Panc1 (cell line): ENCODE measurements at regions not wholly inside any gene's neighbourhood (a gene's known extent, or its start where the extent isn't known, plus 50 kb on each side); places are given as distances from the start of the nearest gene placed in this dataset.

Experiments used
- ATAC-seq: fragments of 200-7000 bp; cut with Tn5 transposase; 2 replicates; pipeline ENCODE4 v1.9.1; 2020; ENCODE audit warnings: mild to moderate bottlenecking, moderate library complexity
- BruUV-seq: library from RNA; stranded (reverse); fragments of 400-500 nt; replicated peaks from 2 replicates; lab custom pipeline; 2021; lab: Mats Ljungman, UMichigan
- CTCF ChIA-PET: fragments of 300-600 bp; sonication (Branson Sonifier 250); formaldehyde crosslinking; loops from one replicate; lab custom pipeline; 2022; ENCODE audit warnings: antibody characterized with exemption; lab: Charles Lee
- POLR2A ChIA-PET: fragments of 300-600 bp; sonication (Branson Sonifier 250); formaldehyde crosslinking; loops from one replicate; lab custom pipeline; 2022; ENCODE audit warnings: antibody characterized with exemption; lab: Charles Lee
- DNase-seq: peaks from one replicate; pipeline ENCODE4 v3.0.0-alpha.2; 2010; ENCODE audit warnings: low read depth, low spot score
- H3K27ac ChIP-seq: 2 replicates; pipeline ENCODE4 v1.5.1; 2011; ENCODE audit warnings: mild to moderate bottlenecking, low read length, inconsistent platforms
- H3K27me3 ChIP-seq: fragments of 200-500 bp; sonication (Bioruptor generic); 2 replicates; pipeline ENCODE4 v1.6.0; 2014; ENCODE audit warnings: low read length, inconsistent platforms; ENCODE audit not compliant: control insufficient read depth, insufficient read depth
- H3K36me3 ChIP-seq: fragments of 200-500 bp; sonication (Bioruptor generic); 2 replicates; pipeline ENCODE4 v1.5.1; 2014; ENCODE audit warnings: inconsistent platforms, mild to moderate bottlenecking, low read length, moderate library complexity; ENCODE audit not compliant: control insufficient read depth, insufficient read depth
- H3K4me1 ChIP-seq: 2 replicates; pipeline ENCODE4 v1.5.1; 2011; ENCODE audit warnings: inconsistent platforms, mild to moderate bottlenecking, low read length, moderate library complexity; ENCODE audit not compliant: control insufficient read depth, insufficient read depth
- H3K4me3 ChIP-seq, 2 experiments: 2 replicates each; pipeline ENCODE4 v1.5.1; 2011 to 2012; ENCODE audit warnings: low read depth in 2 of 2, low read length in 2 of 2, mild to moderate bottlenecking in 2 of 2, inconsistent platforms in 1 of 2, moderate library complexity in 1 of 2
- H3K9me3 ChIP-seq: fragments of 200-500 bp; sonication (Bioruptor generic); 2 replicates; pipeline ENCODE4 v1.5.1; 2014; ENCODE audit warnings: low read depth, mild to moderate bottlenecking, inconsistent platforms, low read length, moderate library complexity; ENCODE audit not compliant: control insufficient read depth, insufficient read depth
- POLR2AphosphoS5 ChIP-seq: IDR thresholded peaks from 2 replicates; pipeline ENCODE4 v1.6.1; 2012; ENCODE audit warnings: mild to moderate bottlenecking, low read depth, low read length, moderate library complexity
- REST ChIP-seq, 2 experiments: IDR thresholded peaks; 2 replicates each; pipeline ENCODE4 v1.6.1; 2011 to 2012; ENCODE audit warnings: low read depth in 2 of 2, control low read depth in 1 of 2, low read length in 1 of 2, mild to moderate bottlenecking in 1 of 2, moderate library complexity in 1 of 2; ENCODE audit not compliant: insufficient read depth in 1 of 2
- SIN3A ChIP-seq: IDR thresholded peaks from 2 replicates; pipeline ENCODE4 v1.6.1; 2012; ENCODE audit warnings: low read depth, mild to moderate bottlenecking, low read length, moderate library complexity, borderline replicate concordance; ENCODE audit not compliant: insufficient read depth
- TCF7L2 ChIP-seq: IDR thresholded peaks from 2 replicates; pipeline ENCODE4 v1.6.1; 2011; ENCODE audit warnings: mild to moderate bottlenecking, low read depth, low read length, inconsistent platforms
- in situ Hi-C: cut with HindIII; loops from 2 replicates; pipeline ENCODE4 v1.10.0; 2016; ENCODE audit warnings: low sequenced_read_pairs, low pct_unique_long_range_greater_than_20kb
- intact Hi-C: fragments of 100-400 bp; cut with micrococcal nuclease; formaldehyde crosslinking; loops from one replicate; pipeline ENCODE4 v1.10.0; 2022; ENCODE audit not compliant: unreplicated experiment
- TF ChIP-seq, protein P1 (sequence below): fragments of 450-650 bp; IDR thresholded peaks from 2 replicates; pipeline ENCODE4 v1.5.1; 2017; ENCODE audit warnings: mild to moderate bottlenecking

DNA sequence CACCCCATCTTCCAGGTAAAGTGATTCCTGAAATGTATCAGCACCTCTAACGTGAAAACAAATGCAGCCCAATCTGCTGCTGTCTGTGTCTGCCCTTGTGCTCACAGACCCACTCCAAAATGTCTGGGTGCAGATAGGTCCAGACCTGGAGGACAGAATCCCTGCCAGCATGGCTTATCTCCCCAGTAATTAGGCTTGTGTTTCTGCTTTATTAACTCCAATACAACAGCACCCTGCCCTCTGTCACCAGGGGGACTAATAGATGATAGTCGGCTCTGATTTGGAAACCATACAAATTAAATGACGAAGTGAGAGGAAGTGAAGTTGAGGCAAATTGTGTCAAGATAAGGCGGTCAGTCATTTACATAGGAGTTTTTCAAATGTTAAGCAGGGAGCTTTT is 608.3 kb upstream of the SALL1 start:
- POLR2A ChIA-PET: no interaction called here
- Histone ChIP-seq H3K9me3 (no peaks in the 10 kb centered on the region), H3K4me1 (no peaks in the 10 kb centered on the region), H3K27ac (no peak overlapping the region), H3K27me3 (no peaks in the 10 kb centered on the region), H3K36me3 (no peaks in the 10 kb centered on the region), H3K4me3 (no peak overlapping the region)
- in situ Hi-C loops (no loop called here), intact Hi-C loops (no loop called here)
- no peak for DNase-seq
- no TSS peak for BruUV-seq
- CTCF ChIA-PET: no interaction called here
- no peak for ATAC-seq
- no peak for TF ChIP-seq POLR2AphosphoS5
- no peak for TF ChIP-seq REST (IDR thresholded peaks at IDR 0.05; ENCODE audit: insufficient read depth in 1 of 2, low read depth in 2 of 2, low read length in 1 of 2)
- no peak for TF ChIP-seq SIN3A
- TF ChIP-seq, protein P1, sequence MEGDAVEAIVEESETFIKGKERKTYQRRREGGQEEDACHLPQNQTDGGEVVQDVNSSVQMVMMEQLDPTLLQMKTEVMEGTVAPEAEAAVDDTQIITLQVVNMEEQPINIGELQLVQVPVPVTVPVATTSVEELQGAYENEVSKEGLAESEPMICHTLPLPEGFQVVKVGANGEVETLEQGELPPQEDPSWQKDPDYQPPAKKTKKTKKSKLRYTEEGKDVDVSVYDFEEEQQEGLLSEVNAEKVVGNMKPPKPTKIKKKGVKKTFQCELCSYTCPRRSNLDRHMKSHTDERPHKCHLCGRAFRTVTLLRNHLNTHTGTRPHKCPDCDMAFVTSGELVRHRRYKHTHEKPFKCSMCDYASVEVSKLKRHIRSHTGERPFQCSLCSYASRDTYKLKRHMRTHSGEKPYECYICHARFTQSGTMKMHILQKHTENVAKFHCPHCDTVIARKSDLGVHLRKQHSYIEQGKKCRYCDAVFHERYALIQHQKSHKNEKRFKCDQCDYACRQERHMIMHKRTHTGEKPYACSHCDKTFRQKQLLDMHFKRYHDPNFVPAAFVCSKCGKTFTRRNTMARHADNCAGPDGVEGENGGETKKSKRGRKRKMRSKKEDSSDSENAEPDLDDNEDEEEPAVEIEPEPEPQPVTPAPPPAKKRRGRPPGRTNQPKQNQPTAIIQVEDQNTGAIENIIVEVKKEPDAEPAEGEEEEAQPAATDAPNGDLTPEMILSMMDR: no peak
- no peak for TF ChIP-seq TCF7L2

DNA sequence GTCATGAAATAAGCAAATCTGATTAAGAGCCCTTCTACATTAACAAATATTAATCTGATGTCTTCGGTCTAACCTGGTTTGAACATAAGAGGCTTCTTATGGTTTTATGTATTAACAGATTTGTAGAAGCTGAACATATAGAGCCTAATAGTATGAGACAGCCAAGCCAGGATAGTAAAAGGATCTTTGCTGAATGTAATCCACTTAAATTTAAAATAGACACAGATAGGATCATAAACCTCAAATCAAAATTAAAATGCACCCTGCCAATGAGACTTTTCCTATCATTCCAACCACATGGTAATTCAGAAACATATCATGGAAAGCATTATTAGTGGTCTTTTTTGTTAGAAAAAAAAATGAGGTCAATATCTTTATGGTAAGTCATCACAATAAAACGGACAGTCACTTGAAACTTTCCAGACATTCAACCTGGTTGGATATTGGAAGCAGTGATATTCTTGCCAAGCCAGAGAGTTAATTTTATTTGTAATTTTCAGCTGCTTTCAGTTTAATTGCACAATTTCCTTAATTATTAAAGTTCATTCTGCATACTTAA is 606.9 kb upstream of the SALL1 start:
- DNase-seq (no peak), ATAC-seq (no peak)
- Histone ChIP-seq H3K9me3 (no peaks in the 10 kb centered on the region), H3K36me3 (no peaks in the 10 kb centered on the region), H3K4me1 (no peaks in the 10 kb centered on the region), H3K27ac (no peak overlapping the region), H3K27me3 (no peaks in the 10 kb centered on the region), H3K4me3 (no peak overlapping the region)
- TF ChIP-seq TCF7L2 (no peak), REST (IDR thresholded peaks at IDR 0.05; ENCODE audit: insufficient read depth in 1 of 2, low read depth in 2 of 2, low read length in 1 of 2) (no peak), POLR2AphosphoS5 (no peak), SIN3A (no peak)
- TF ChIP-seq, protein P1: no peak
- intact Hi-C loops (no loop called here), in situ Hi-C loops (no loop called here)
- BruUV-seq: no TSS peak
- POLR2A ChIA-PET: no interaction called here
- CTCF ChIA-PET: no interaction called here
